Uterus (tissue), 2 donors: ENCODE measurements at regions not wholly inside any gene's neighbourhood (a gene's known extent, or its start where the extent isn't known, plus 50 kb on each side); places are given as distances from the start of the nearest gene placed in this dataset.

Experiments used
- POLR2A ChIP-seq, 2 donors: fragments of 450-650 bp; IDR thresholded peaks; one replicate each; pipeline ENCODE4 v1.6.1; 2016; ENCODE audit warnings: antibody characterized with exemption in 2 of 2, mild to moderate bottlenecking in 1 of 2, moderate library complexity in 1 of 2
- TF ChIP-seq, protein P1 (sequence below), 4 experiments: fragments of 200-600 bp in 2 of 4; fragments of 450-650 bp in 2 of 4; sonication (generic) in 2 of 4; IDR thresholded peaks; one replicate each; pipeline ENCODE4 v1.5.1; 2016 to 2019; ENCODE audit warnings: antibody characterized with exemption in 4 of 4, mild to moderate bottlenecking in 2 of 4, moderate library complexity in 1 of 4

DNA sequence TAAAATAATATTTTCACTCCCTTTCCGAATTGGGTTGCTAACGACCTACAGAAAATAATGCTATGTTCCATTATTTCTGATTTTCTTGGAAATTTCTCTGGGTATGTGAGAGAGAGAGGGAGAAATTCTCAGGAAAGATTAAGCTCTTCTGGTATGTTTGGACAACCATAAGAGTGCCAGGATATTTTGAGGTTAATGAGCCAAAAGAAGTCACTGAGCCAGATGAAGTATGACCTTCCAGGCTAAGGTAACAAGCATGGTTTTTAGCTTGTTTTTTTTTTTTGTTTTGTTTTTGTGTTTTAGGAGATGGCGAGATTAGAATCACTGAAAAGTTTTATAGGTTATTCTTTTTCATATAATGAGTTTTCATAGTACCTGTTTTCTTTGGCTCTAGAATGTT, 171.0 kb upstream of the FOXP2 start:
- TF ChIP-seq, protein P1, sequence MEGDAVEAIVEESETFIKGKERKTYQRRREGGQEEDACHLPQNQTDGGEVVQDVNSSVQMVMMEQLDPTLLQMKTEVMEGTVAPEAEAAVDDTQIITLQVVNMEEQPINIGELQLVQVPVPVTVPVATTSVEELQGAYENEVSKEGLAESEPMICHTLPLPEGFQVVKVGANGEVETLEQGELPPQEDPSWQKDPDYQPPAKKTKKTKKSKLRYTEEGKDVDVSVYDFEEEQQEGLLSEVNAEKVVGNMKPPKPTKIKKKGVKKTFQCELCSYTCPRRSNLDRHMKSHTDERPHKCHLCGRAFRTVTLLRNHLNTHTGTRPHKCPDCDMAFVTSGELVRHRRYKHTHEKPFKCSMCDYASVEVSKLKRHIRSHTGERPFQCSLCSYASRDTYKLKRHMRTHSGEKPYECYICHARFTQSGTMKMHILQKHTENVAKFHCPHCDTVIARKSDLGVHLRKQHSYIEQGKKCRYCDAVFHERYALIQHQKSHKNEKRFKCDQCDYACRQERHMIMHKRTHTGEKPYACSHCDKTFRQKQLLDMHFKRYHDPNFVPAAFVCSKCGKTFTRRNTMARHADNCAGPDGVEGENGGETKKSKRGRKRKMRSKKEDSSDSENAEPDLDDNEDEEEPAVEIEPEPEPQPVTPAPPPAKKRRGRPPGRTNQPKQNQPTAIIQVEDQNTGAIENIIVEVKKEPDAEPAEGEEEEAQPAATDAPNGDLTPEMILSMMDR (IDR thresholded peaks at IDR 0.05) = no peak
- TF ChIP-seq POLR2A (IDR thresholded peaks at IDR 0.05) = no peak
